Right ventricle myocardium inferior (tissue), 1 donor: ENCODE measurements at regions not wholly inside any gene's neighbourhood (a gene's known extent, or its start where the extent isn't known, plus 50 kb on each side); places are given as distances from the start of the nearest gene placed in this dataset.

ENCODE experiments used
- ATAC-seq: fragments of 200-7000 bp; cut with Tn5 transposase; one replicate; pipeline ENCODE4 v1.9.1; 2020; ENCODE audit warnings: mild to moderate bottlenecking, moderate library complexity
- DNase-seq: peaks from one replicate; pipeline ENCODE4 v3.0.0; 2021; ENCODE audit errors: missing footprints
- intact Hi-C: fragments of 100-400 bp; cut with DNase I; formaldehyde crosslinking; loops from one replicate; pipeline ENCODE4 v1.11.0; 2022
- donor health status: DM: no; HTN: yes; CAD: no; lungs with severe emphysema.

DNA sequence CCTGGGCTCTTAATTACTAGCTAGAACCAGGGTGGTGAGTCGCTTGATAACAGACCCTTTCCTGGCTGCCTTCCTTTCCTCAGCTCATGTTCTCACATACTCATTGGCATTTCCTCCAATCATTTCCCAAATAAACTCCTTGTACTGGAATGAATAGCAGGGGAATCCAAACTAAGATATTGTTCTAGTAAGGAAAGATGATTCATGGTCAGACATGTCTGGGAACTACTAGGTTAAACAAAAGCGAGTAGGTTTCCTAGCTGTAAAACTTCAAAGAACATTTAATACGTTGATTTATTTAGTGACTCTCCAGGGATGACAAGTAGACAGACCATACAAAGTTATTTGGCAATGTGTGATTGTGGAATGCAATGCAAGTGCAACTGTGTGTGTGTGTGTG is 121.2 kb upstream of the KCNJ6 start:
- intact Hi-C loops: no loop called here
- ATAC-seq (no peak), DNase-seq (no peak)

GRCh38 chr21:38039369-38039768 is 123.1 kb upstream of the KCNJ6 start:
- ATAC-seq (no peak), DNase-seq (no peak)
- intact Hi-C loops: no loop called here

DNA sequence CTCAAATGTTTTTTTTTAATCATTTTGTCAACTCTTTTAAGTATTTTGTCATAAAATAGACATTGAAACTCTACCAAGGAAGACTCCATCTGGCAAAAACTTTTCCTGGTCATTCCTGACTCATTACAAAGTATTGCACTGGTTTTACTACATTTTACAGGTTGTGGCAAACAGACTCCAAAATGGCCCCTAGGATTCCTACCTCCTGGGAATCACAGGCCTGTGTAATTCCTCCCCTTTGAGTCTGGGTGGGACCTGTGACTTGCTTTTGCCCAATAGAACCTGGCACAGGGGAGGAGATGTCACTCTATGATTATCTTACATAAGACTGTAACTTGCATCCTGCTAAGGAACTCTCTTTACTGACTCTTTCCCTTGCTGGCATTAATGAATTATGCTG is 123.6 kb upstream of the KCNJ6 start:
- no peak for ATAC-seq

GRCh38 chr21:38041493-38041892 is 125.2 kb upstream of the KCNJ6 start:
- intact Hi-C loops: no loop called here
- DNase-seq: no peak
- ATAC-seq: no peak

More for the DNA sequence above, 123.6 kb upstream of the KCNJ6 start:
- no peak for DNase-seq
- intact Hi-C loops: no loop called here

- DNase-seq (no peak), ATAC-seq (no peak)
- intact Hi-C loops: no loop called here
Measured at GRCh38 chr21:38042246-38042645, 126.0 kb upstream of the KCNJ6 start.

- ATAC-seq: no peak
- no peak for DNase-seq
- intact Hi-C loops: no loop called here
Measured at GRCh38 chr21:38048167-38048566, 131.9 kb upstream of the KCNJ6 start.

DNA sequence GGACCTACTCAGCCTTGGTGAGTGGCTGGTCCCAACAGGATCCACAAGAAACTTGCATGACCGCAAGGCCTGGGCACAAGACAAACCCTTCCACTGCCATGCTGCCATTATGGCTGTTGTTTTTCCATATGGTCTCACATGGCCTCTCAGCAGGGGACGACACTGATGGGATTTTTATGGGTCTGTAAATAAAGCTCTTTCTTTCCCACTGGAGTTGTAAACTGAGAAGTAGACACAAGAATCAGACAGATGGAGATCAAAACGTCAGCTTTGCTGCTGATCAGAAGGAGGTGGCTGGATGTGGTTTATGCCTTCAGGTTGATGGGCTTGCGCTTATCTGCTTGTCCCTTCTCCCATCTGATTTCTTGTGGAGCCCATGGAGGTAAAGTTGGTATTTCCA is 138.1 kb upstream of the KCNJ6 start:
- intact Hi-C loops: no loop called here
- ATAC-seq (no peak), DNase-seq (no peak)

- intact Hi-C loops: no loop called here
- ATAC-seq (no peak), DNase-seq (no peak)
Measured at GRCh38 chr21:38056481-38056880, 140.2 kb upstream of the KCNJ6 start.

DNA sequence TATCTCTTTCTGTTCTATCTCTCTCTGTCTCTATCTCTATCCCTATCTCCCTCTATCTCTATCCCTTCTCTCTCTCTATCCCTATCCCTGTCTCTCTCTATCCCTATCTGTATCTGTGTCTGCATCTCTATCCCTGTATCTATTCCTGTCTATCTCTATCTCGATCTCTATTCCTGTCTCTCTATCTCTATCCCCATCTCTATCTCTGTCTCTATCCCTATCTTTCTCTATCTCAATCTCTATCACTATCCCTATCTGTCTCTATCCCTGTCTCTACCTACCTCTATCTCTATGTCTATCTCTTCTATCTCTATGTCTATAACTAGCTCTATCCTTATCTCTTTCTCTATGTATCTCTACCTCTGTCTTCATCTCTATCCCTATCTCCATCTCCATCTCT is 141.4 kb upstream of the KCNJ6 start:
- DNase-seq: no peak
- intact Hi-C loops: no loop called here
- ATAC-seq: no peak

DNA sequence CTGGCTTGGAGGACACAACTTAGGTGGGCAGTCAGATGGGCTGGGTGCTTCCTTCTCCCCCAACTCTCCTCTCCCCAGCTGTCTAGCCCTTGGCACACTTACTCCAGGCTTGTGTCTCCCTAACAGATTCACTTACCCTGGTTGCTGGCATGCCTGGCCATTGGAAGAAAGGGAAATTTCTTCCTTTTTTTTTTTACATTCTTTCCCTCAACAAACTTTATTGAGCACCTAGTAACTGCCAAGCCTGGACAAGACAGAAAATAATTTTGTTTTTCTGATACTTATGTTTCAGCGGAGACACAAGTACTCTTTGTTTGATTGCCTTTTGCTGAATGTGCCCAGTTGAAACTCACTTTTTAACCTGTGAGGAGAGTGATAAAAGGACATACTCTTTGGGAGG is 144.3 kb upstream of the KCNJ6 start:
- intact Hi-C loops: no loop called here
- ATAC-seq (no peak), DNase-seq (no peak)

GRCh38 chr21:38067086-38067739 is 151.0 kb upstream of the KCNJ6 start:
- intact Hi-C loops: no loop called here
- DNase-seq (no peak), ATAC-seq (no peak)

DNA sequence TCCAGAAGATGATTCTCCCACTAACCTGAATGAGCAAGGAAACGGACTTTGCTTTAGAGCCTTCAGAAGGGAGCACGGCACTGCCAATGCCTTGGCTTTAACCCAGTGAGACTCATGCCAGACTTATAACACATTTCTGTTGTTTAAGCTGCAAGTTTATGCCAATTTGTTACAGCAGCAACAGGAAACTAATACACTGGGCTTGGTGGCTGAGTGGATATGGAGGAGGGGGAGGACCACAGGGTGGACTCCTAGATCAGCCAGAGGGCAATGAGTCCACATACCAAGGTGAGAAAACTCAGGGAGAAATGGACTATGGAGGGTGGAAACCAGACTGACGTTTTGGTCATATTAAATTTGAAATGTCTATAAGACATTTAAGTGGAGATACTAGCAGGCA is 156.2 kb upstream of the KCNJ6 start:
- ATAC-seq (no peak), DNase-seq (no peak)
- intact Hi-C loops: no loop called here

GRCh38 chr21:38075833-38076587 is 159.8 kb upstream of the KCNJ6 start:
- no peak for DNase-seq
- no peak for ATAC-seq
- intact Hi-C loops: no loop called here

GRCh38 chr21:38077569-38077968 is 161.3 kb upstream of the KCNJ6 start:
- intact Hi-C loops: no loop called here
- ATAC-seq: no peak
- DNase-seq: no peak

- intact Hi-C loops: loop anchor here (5.0 kb wide), 1 partner anchor 161 kb away; no protein-coding TSS in a partner anchor
- no peak for DNase-seq
- peak; percentile 96 for ATAC-seq
Measured at GRCh38 chr21:38080888-38081287, 164.6 kb upstream of the KCNJ6 start.

GRCh38 chr21:38081708-38082107 is 165.5 kb upstream of the KCNJ6 start:
- intact Hi-C loops: loop anchor here (5.0 kb wide), 1 partner anchor 161 kb away; no protein-coding TSS in a partner anchor
- peak; percentile 4 for ATAC-seq
- no peak for DNase-seq

- DNase-seq: no peak
- ATAC-seq: no peak
- intact Hi-C loops: loop anchor here (5.0 kb wide), 1 partner anchor 159 kb away; no protein-coding TSS in a partner anchor
Measured at GRCh38 chr21:38082936-38083485, 166.8 kb upstream of the KCNJ6 start.

DNA sequence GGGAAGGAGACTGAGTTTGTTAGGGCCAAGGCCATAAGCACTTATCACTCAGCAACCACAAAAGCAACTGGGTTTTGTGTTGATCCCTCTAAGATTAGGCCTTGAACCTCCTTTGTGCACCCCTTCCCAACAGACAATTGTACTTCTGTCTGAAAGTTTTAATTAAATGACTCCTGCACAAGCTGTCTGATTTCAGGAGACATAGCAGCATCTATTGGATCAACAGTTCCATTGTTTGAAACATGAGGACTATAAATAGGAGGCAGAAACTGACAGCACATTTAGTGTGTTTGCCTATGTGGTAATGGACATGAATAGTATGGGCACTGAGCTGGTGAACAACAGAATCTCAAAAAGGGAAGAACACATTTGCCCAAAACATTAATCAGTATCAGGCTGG is 167.3 kb upstream of the KCNJ6 start:
- ATAC-seq (no peak), DNase-seq (no peak)
- intact Hi-C loops: loop anchor here (5.0 kb wide), 1 partner anchor 159 kb away; no protein-coding TSS in a partner anchor

- intact Hi-C loops: no loop called here
- DNase-seq: no peak
- ATAC-seq: no peak
Measured at GRCh38 chr21:38086580-38086979, 170.2 kb upstream of the KCNJ15 start.
